ENCODE measurements at regions not wholly inside any gene's neighbourhood (a gene's known extent, or its start where the extent isn't known, plus 50 kb on each side); places are given as distances from the start of the nearest gene placed in this dataset.

DNA sequence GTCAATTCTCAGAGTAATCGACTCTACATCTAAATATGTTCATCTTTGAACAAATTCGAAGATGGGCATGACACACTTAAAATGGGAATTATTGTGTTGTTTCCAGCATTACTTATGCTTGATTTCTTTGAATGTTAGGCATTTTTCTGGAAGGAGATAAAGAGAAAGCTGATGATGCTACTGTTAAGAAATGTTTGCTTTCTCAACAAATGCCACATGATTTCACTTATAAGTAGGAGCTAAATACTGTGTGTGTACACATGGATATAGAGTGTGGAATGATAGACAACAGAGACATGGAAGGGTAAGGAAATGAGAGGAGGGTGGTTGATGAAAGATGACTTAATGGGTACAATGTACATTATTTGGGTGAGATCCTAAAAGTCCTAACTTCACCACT, 400.9 kb downstream of the TBL1XR1 start:
- POLR2A ChIA-PET (ENCODE audit: low non-redundant PET), result no interaction called here
- CTCF ChIA-PET, result no interaction called here
- no peak for DNase-seq (ENCODE audit: low spot score)
- no peak for TF ChIP-seq EZH2 (IDR thresholded peaks at IDR 0.05; ENCODE audit: borderline replicate concordance, low read depth, low read length, poor library complexity, severe bottlenecking)
- TF ChIP-seq, protein P1, sequence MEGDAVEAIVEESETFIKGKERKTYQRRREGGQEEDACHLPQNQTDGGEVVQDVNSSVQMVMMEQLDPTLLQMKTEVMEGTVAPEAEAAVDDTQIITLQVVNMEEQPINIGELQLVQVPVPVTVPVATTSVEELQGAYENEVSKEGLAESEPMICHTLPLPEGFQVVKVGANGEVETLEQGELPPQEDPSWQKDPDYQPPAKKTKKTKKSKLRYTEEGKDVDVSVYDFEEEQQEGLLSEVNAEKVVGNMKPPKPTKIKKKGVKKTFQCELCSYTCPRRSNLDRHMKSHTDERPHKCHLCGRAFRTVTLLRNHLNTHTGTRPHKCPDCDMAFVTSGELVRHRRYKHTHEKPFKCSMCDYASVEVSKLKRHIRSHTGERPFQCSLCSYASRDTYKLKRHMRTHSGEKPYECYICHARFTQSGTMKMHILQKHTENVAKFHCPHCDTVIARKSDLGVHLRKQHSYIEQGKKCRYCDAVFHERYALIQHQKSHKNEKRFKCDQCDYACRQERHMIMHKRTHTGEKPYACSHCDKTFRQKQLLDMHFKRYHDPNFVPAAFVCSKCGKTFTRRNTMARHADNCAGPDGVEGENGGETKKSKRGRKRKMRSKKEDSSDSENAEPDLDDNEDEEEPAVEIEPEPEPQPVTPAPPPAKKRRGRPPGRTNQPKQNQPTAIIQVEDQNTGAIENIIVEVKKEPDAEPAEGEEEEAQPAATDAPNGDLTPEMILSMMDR (conservative IDR thresholded peaks at IDR 0.05; ENCODE audit: low read depth, low read length), result no peak
- Histone ChIP-seq H3K9me3 (ENCODE audit: low read depth, low read length, poor library complexity, severe bottlenecking) (no peaks in the 10 kb centered on the region), H3K36me3 (ENCODE audit: insufficient read depth, low read length, poor library complexity, severe bottlenecking) (no peaks in the 10 kb centered on the region), H3K4me1 (ENCODE audit: insufficient read depth, low read length, poor library complexity, severe bottlenecking) (peaks cover 30% of the 10 kb centered on the region), H3K27ac (ENCODE audit: low read depth, low read length, poor library complexity, severe bottlenecking) (no peak overlapping the region), H3K27me3 (replicated peaks; ENCODE audit: insufficient read depth, low read depth, low read length, poor library complexity) (no peaks in the 10 kb centered on the region), H3K4me3 (ENCODE audit: low read depth, low read length, poor library complexity, severe bottlenecking) (no peak overlapping the region)
- intact Hi-C loops (cut with micrococcal nuclease; ENCODE audit: unreplicated experiment), result no loop called here
- BruUV-seq (replicated peaks), result no TSS peak

DNA sequence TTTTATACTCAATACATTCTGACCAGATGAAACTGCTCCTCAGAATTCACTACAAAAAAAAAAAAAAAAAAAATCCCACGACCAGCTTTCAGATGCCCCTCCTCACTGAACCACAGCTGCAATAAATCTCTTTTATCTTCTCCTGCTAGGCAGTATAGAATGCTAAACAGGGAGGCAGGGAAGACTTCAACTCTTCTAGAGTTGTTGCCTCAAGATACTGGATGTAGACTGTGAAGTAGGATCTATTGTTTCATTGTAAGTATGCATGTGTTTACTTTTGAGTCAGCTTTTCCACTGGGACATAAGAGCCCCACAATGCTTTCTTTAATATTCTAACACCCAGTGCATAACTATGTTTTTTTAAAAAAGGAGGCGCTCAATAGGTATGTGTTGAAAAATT, 401.4 kb downstream of the TBL1XR1 start:
- H3K9me3 ChIP-seq (ENCODE audit: low read depth, low read length, poor library complexity, severe bottlenecking), result no peaks in the 10 kb centered on the region
- TF ChIP-seq, protein P1 (conservative IDR thresholded peaks at IDR 0.05; ENCODE audit: low read depth, low read length), result no peak
- TF ChIP-seq EZH2 (IDR thresholded peaks at IDR 0.05; ENCODE audit: borderline replicate concordance, low read depth, low read length, poor library complexity, severe bottlenecking), result no peak
- CTCF ChIA-PET, result no interaction called here
- no peaks in the 10 kb centered on the region for H3K36me3 ChIP-seq (ENCODE audit: insufficient read depth, low read length, poor library complexity, severe bottlenecking)
- POLR2A ChIA-PET (ENCODE audit: low non-redundant PET), result no interaction called here
- intact Hi-C loops (cut with micrococcal nuclease; ENCODE audit: unreplicated experiment), result no loop called here
- no peak overlapping the region for H3K27ac ChIP-seq (ENCODE audit: low read depth, low read length, poor library complexity, severe bottlenecking)
- H3K4me1 ChIP-seq (ENCODE audit: insufficient read depth, low read length, poor library complexity, severe bottlenecking), result peaks cover 30% of the 10 kb centered on the region
- H3K27me3 ChIP-seq (replicated peaks; ENCODE audit: insufficient read depth, low read depth, low read length, poor library complexity), result no peaks in the 10 kb centered on the region
- DNase-seq (ENCODE audit: low spot score), result peak; percentile 34
- no TSS peak for BruUV-seq (replicated peaks)
- no peak overlapping the region for H3K4me3 ChIP-seq (ENCODE audit: low read depth, low read length, poor library complexity, severe bottlenecking)

- Histone ChIP-seq H3K36me3 (ENCODE audit: insufficient read depth, low read length, poor library complexity, severe bottlenecking) (no peaks in the 10 kb centered on the region), H3K9me3 (ENCODE audit: low read depth, low read length, poor library complexity, severe bottlenecking) (no peaks in the 10 kb centered on the region), H3K4me3 (ENCODE audit: low read depth, low read length, poor library complexity, severe bottlenecking) (no peak overlapping the region), H3K4me1 (ENCODE audit: insufficient read depth, low read length, poor library complexity, severe bottlenecking) (peaks cover 29% of the 10 kb centered on the region), H3K27me3 (replicated peaks; ENCODE audit: insufficient read depth, low read depth, low read length, poor library complexity) (no peaks in the 10 kb centered on the region), H3K27ac (ENCODE audit: low read depth, low read length, poor library complexity, severe bottlenecking) (no peak overlapping the region)
- DNase-seq (ENCODE audit: low spot score), result no peak
- no TSS peak for BruUV-seq (replicated peaks)
- ChIA-PET CTCF (no interaction called here), POLR2A (ENCODE audit: low non-redundant PET) (no interaction called here)
- no peak for TF ChIP-seq EZH2 (IDR thresholded peaks at IDR 0.05; ENCODE audit: borderline replicate concordance, low read depth, low read length, poor library complexity, severe bottlenecking)
- TF ChIP-seq, protein P1 (conservative IDR thresholded peaks at IDR 0.05; ENCODE audit: low read depth, low read length), result no peak
- intact Hi-C loops (cut with micrococcal nuclease; ENCODE audit: unreplicated experiment), result no loop called here
Measured at GRCh38 chr3:176794406-176794805, 402.9 kb downstream of the TBL1XR1 start.
